Gastrocnemius medialis (tissue), 4 donors: ENCODE measurements at regions not wholly inside any gene's neighbourhood (a gene's known extent, or its start where the extent isn't known, plus 50 kb on each side); places are given as distances from the start of the nearest gene placed in this dataset.
"Not testable (repeated sequence)": the region's sequence is repeated elsewhere in the genome, so short reads cannot be mapped to it uniquely, and the experiment has no call there.

Source experiments
- ATAC-seq, 2 donors: fragments of 150-250 bp; one replicate each; pipeline ENCODE4 v1.9.1; 2016
- DNase-seq, 2 donors: peaks; one replicate each; pipeline ENCODE4 v3.0.0-alpha.2; 2019
- H3K27ac ChIP-seq, 4 donors: fragments of 200-600 bp; sonication (generic); 1 replicate in 1 of 4; 2 replicates in 3 of 4; pipeline ENCODE4 v1.5.1; 2016 to 2018; ENCODE audit warnings: mild to moderate bottlenecking in 2 of 4, moderate library complexity in 1 of 4
- H3K27me3 ChIP-seq, 3 donors: fragments of 200-600 bp; sonication (generic) in 2 of 3; 1 replicate in 1 of 3; 2 replicates in 2 of 3; pipeline versions ENCODE4 v1.5.1 to v1.6.0; 2016 to 2019; ENCODE audit warnings: mild to moderate bottlenecking in 1 of 3, moderate library complexity in 1 of 3
- H3K36me3 ChIP-seq, 2 donors: fragments of 200-600 bp; sonication (generic) in 1 of 2; one replicate each; pipeline ENCODE4 v1.5.1; 2017 to 2018
- H3K4me1 ChIP-seq, 2 donors: fragments of 200-600 bp; sonication (generic) in 1 of 2; one replicate each; pipeline ENCODE4 v1.5.1; 2016 to 2017; ENCODE audit warnings: mild to moderate bottlenecking in 2 of 2
- H3K4me3 ChIP-seq, 4 donors: fragments of 200-600 bp; sonication (generic) in 3 of 4; 1 replicate in 1 of 4; 2 replicates in 3 of 4; pipeline ENCODE4 v1.5.1; 2016 to 2019; ENCODE audit warnings: mild to moderate bottlenecking in 2 of 4
- H3K9me3 ChIP-seq, 3 donors: fragments of 200-600 bp; sonication (generic) in 2 of 3; 1 replicate in 1 of 3; 2 replicates in 2 of 3; pipeline ENCODE4 v1.5.1; 2016 to 2019
- CTCF ChIP-seq, 5 experiments: fragments of 450-650 bp in 3 of 5; fragments of 200-600 bp in 2 of 5; sonication (generic) in 2 of 5; IDR thresholded peaks in 4 of 5; conservative IDR thresholded peaks in 1 of 5; 1 replicate in 4 of 5; 2 replicates in 1 of 5; pipeline ENCODE4 v1.5.1; 2016 to 2019; ENCODE audit warnings: antibody characterized with exemption in 5 of 5, mild to moderate bottlenecking in 3 of 5, moderate library complexity in 3 of 5
- POLR2A ChIP-seq, 2 donors: fragments of 450-650 bp; IDR thresholded peaks; one replicate each; pipeline ENCODE4 v1.6.1; 2017; ENCODE audit warnings: antibody characterized with exemption in 2 of 2, mild to moderate bottlenecking in 2 of 2, moderate library complexity in 2 of 2
- in situ Hi-C, 4 donors: fragments of 200-750 bp; cut with MboI; loops; one replicate each; pipeline versions ENCODE4 v1.15.0 to v1.8.0; 2017; ENCODE audit warnings: low sequenced_read_pairs in 4 of 4
- intact Hi-C: fragments of 100-400 bp; cut with DNase I; formaldehyde crosslinking; loops from one replicate; pipeline ENCODE4 v1.15.1; 2023; ENCODE audit warnings: low total_unique reads

GRCh38 chr5:71789746-71790145, 70.7 kb downstream of the CARTPT start:
- ATAC-seq (no peak), DNase-seq (no peak)
- no peak overlapping the region for H3K4me3 ChIP-seq
- TF ChIP-seq POLR2A (IDR thresholded peaks at IDR 0.05) = no peak
- TF ChIP-seq CTCF (IDR thresholded peaks at IDR 0.05 in 4 of 5, conservative IDR thresholded peaks at IDR 0.05 in 1 of 5) = no peak
- no peak overlapping the region for H3K27ac ChIP-seq
- in situ Hi-C loops = loop anchor here in 2 of 4 donors (10.0 to 25.0 kb wide), 2 partner anchors 515 to 523 kb away; partner anchors contain the start of genes MRPS27 (in 1 of the 2) and PTCD2 (in 1 of the 2)
- no peaks in the 10 kb centered on the region for H3K36me3 ChIP-seq
- no peaks in the 10 kb centered on the region for H3K27me3 ChIP-seq
- intact Hi-C loops = no loop called here
- H3K9me3 ChIP-seq = no peaks in the 10 kb centered on the region
- H3K4me1 ChIP-seq = no peaks in the 10 kb centered on the region

GRCh38 chr5:71790433-71790832, 71.4 kb downstream of the CARTPT start:
- no peak for TF ChIP-seq POLR2A (IDR thresholded peaks at IDR 0.05)
- no peak for TF ChIP-seq CTCF (IDR thresholded peaks at IDR 0.05 in 4 of 5, conservative IDR thresholded peaks at IDR 0.05 in 1 of 5)
- Histone ChIP-seq H3K4me3 (no peak overlapping the region), H3K27me3 (no peaks in the 10 kb centered on the region), H3K9me3 (no peaks in the 10 kb centered on the region), H3K4me1 (no peaks in the 10 kb centered on the region), H3K27ac (no peak overlapping the region), H3K36me3 (no peaks in the 10 kb centered on the region)
- no peak for DNase-seq
- intact Hi-C loops = no loop called here
- no peak for ATAC-seq
- in situ Hi-C loops = loop anchor here in 1 of 4 donors (25.0 kb wide), 1 partner anchor 522 kb away; the partner anchor contains the start of genes MRPS27 and PTCD2

- H3K9me3 ChIP-seq, H3K4me3 ChIP-seq, DNase-seq, H3K4me1 ChIP-seq, intact Hi-C loops, H3K27me3 ChIP-seq, H3K36me3 ChIP-seq, H3K27ac ChIP-seq, ATAC-seq: not testable (repeated sequence)
- in situ Hi-C loops = loop anchor here in 1 of 4 donors (25.0 kb wide), 1 partner anchor 520 kb away; the partner anchor contains the start of genes MRPS27 and PTCD2
Measured at GRCh38 chr5:71792041-71792440, 73.0 kb downstream of the CARTPT start.

GRCh38 chr5:71794061-71794695, 75.1 kb downstream of the CARTPT start:
- H3K36me3 ChIP-seq = no peaks in the 10 kb centered on the region
- TF ChIP-seq POLR2A (IDR thresholded peaks at IDR 0.05) (no peak), CTCF (IDR thresholded peaks at IDR 0.05 in 4 of 5, conservative IDR thresholded peaks at IDR 0.05 in 1 of 5) (no peak)

GRCh38 chr5:71802673-71803072, 83.6 kb downstream of the CARTPT start:
- no peaks in the 10 kb centered on the region for H3K4me1 ChIP-seq
- intact Hi-C loops = no loop called here
- peak; percentile 52 to 62 for ATAC-seq
- no peak for DNase-seq
- H3K9me3 ChIP-seq = no peaks in the 10 kb centered on the region
- H3K27me3 ChIP-seq = no peaks in the 10 kb centered on the region
- in situ Hi-C loops = no loop called here
- H3K4me3 ChIP-seq = no peak overlapping the region
- H3K27ac ChIP-seq = peak overlapping the region in 1 of 4 donors; percentile 35
- no peaks in the 10 kb centered on the region for H3K36me3 ChIP-seq
- TF ChIP-seq POLR2A (IDR thresholded peaks at IDR 0.05) = no peak

More at GRCh38 chr5:71794061-71794695, 75.1 kb downstream of the CARTPT start:
- Histone ChIP-seq H3K4me3 (no peak overlapping the region), H3K4me1 (no peaks in the 10 kb centered on the region), H3K9me3 (no peaks in the 10 kb centered on the region), H3K27me3 (no peaks in the 10 kb centered on the region), H3K27ac (no peak overlapping the region)
- ATAC-seq = no peak
- in situ Hi-C loops = loop anchor here in 1 of 4 donors (25.0 kb wide), 1 partner anchor 518 kb away; the partner anchor contains the start of genes MRPS27 and PTCD2
- intact Hi-C loops = no loop called here
- no peak for DNase-seq
